SK-N-SH (cell line): ENCODE measurements at regions not wholly inside any gene's neighbourhood (a gene's known extent, or its start where the extent isn't known, plus 50 kb on each side); places are given as distances from the start of the nearest gene placed in this dataset.
A peak's percentile ranks its signal among the peaks of the same experiment; 100 is the strongest.
"Not testable (repeated sequence)": the region's sequence is repeated elsewhere in the genome, so short reads cannot be mapped to it uniquely, and the experiment has no call there.

Source experiments
- CTCF ChIA-PET: fragments of 300-600, 350-600 bp; formaldehyde crosslinking; extraction: SDS; loops from one replicate; lab custom pipeline; 2021; lab: Yijun Ruan, JAX
- POLR2A ChIA-PET: fragments of 350-600 bp; sonication (Branson Sonifier 250); formaldehyde crosslinking; extraction: SDS; loops from one replicate; lab custom pipeline; 2020; ENCODE audit warnings: antibody characterized with exemption, inconsistent platforms; lab: Yijun Ruan, JAX
- DNase-seq: peaks from one replicate; pipeline ENCODE4 v3.0.0; 2012
- H2AFZ ChIP-seq: fragments of 200-600 bp; sonication (generic); 2 replicates; pipeline ENCODE4 v1.8.1; 2016; ENCODE audit warnings: antibody characterized with exemption, mild to moderate bottlenecking, low read depth
- H3F3A ChIP-seq: fragments of 200-600 bp; sonication (generic); replicated peaks from 2 replicates; pipeline ENCODE3; 2016; ENCODE audit warnings: antibody characterized with exemption, mild to moderate bottlenecking; ENCODE audit not compliant: insufficient read depth
- H3K27ac ChIP-seq, 2 experiments: fragments of 200-500 bp in 1 of 2; fragments of 200-600 bp in 1 of 2; sonication (Bioruptor generic) in 1 of 2; sonication (generic), shearing (Covaris generic) in 1 of 2; 2 replicates each; pipeline versions ENCODE4 v1.5.1 to v1.6.1; 2014 to 2016; ENCODE audit warnings: low read depth in 2 of 2, inconsistent platforms in 1 of 2, low read length in 1 of 2, mild to moderate bottlenecking in 1 of 2, mixed read lengths in 1 of 2
- H3K27me3 ChIP-seq: fragments of 200-600 bp; sonication (generic), shearing (Covaris generic); 2 replicates; pipeline ENCODE4 v1.6.1; 2016; ENCODE audit warnings: mixed run types; ENCODE audit not compliant: insufficient read depth
- H3K36me3 ChIP-seq, 2 experiments: fragments of 200-500 bp in 1 of 2; fragments of 200-600 bp in 1 of 2; sonication (Bioruptor generic) in 1 of 2; sonication (generic) in 1 of 2; replicated peaks in 1 of 2; 2 replicates each; pipeline versions ENCODE3 to v1.5.1; 2014 to 2016; ENCODE audit warnings: low read length in 1 of 2, mild to moderate bottlenecking in 1 of 2; ENCODE audit not compliant: insufficient read depth in 2 of 2, control insufficient read depth in 1 of 2
- H3K4me1 ChIP-seq, 2 experiments: fragments of 200-500 bp in 1 of 2; fragments of 200-600 bp in 1 of 2; sonication (Bioruptor generic) in 1 of 2; sonication (generic), shearing (Covaris generic) in 1 of 2; 2 replicates each; pipeline versions ENCODE4 v1.5.1 to v1.6.1; 2014 to 2016; ENCODE audit warnings: low read depth in 1 of 2, low read length in 1 of 2, mixed run types in 1 of 2; ENCODE audit not compliant: insufficient read depth in 2 of 2, control insufficient read depth in 1 of 2
- H3K4me2 ChIP-seq: fragments of 200-600 bp; sonication (generic), shearing (Covaris generic); 2 replicates; pipeline ENCODE4 v1.6.1; 2017; ENCODE audit warnings: mixed run types
- H3K4me3 ChIP-seq, 2 experiments: fragments of 200-500 bp in 1 of 2; fragments of 200-600 bp in 1 of 2; sonication (Bioruptor generic) in 1 of 2; sonication (generic), shearing (Covaris generic) in 1 of 2; 2 replicates each; pipeline versions ENCODE4 v1.5.1 to v1.8.1; 2014 to 2016; ENCODE audit warnings: low read depth in 2 of 2, inconsistent platforms in 1 of 2, low read length in 1 of 2, mild to moderate bottlenecking in 1 of 2, mixed read lengths in 1 of 2, moderate library complexity in 1 of 2
- H3K79me2 ChIP-seq: fragments of 200-600 bp; sonication (generic); 2 replicates; pipeline ENCODE4 v1.8.1; 2017; ENCODE audit warnings: mild to moderate bottlenecking; ENCODE audit not compliant: insufficient read depth
- H3K9ac ChIP-seq: fragments of 200-600 bp; sonication (generic); 2 replicates; pipeline ENCODE4 v1.6.1; 2017; ENCODE audit warnings: mixed run types
- H3K9me2 ChIP-seq: fragments of 200-600 bp; sonication (generic); 2 replicates; pipeline ENCODE4 v1.6.1; 2017; ENCODE audit warnings: mixed run types
- H3K9me3 ChIP-seq: fragments of 200-600 bp; sonication (generic); 2 replicates; pipeline ENCODE4 v1.6.1; 2017; ENCODE audit warnings: mixed run types, mild to moderate bottlenecking, moderate library complexity
- H4K20me1 ChIP-seq: fragments of 200-600 bp; sonication (generic); 2 replicates; pipeline ENCODE4 v1.6.1; 2017; ENCODE audit warnings: mild to moderate bottlenecking, mixed run types; ENCODE audit not compliant: insufficient read depth
- CHD2 ChIP-seq: fragments of 150-350 bp; IDR thresholded peaks from 2 replicates; pipeline ENCODE4 v1.6.1; 2018; ENCODE audit warnings: low read length; ENCODE audit not compliant: partially characterized antibody
- ELF1 ChIP-seq: IDR thresholded peaks from 2 replicates; pipeline ENCODE4 v1.4.0; 2012
- FOXJ3 ChIP-seq: sonication (generic); formaldehyde crosslinking; IDR thresholded peaks from 2 replicates; pipeline ENCODE4 v1.5.1; 2020; ENCODE audit warnings: mild to moderate bottlenecking, missing genetic modification reagents
- MXI1 ChIP-seq: IDR thresholded peaks from 2 replicates; pipeline ENCODE4 v1.6.1; 2012; ENCODE audit warnings: mild to moderate bottlenecking, low read depth, low read length, improper control_type of control experiment
- POLR2AphosphoS5 ChIP-seq: IDR thresholded peaks from 2 replicates; pipeline ENCODE4 v1.6.1; 2012; ENCODE audit warnings: low read depth, low read length
- RAD21 ChIP-seq: IDR thresholded peaks from 2 replicates; pipeline ENCODE4 v1.6.1; 2012; ENCODE audit warnings: mild to moderate bottlenecking, low read length
- RFX5 ChIP-seq: IDR thresholded peaks from 2 replicates; pipeline ENCODE4 v1.6.1; 2012; ENCODE audit warnings: mild to moderate bottlenecking, improper control_type of control experiment, low read length
- RXRA ChIP-seq: IDR thresholded peaks from 2 replicates; pipeline ENCODE4 v1.4.0; 2012; ENCODE audit warnings: low read depth, mild to moderate bottlenecking, borderline replicate concordance
- SIN3A ChIP-seq: IDR thresholded peaks from 2 replicates; pipeline ENCODE4 v1.6.1; 2012; ENCODE audit warnings: low read depth, mild to moderate bottlenecking, low read length, moderate library complexity, borderline replicate concordance
- TAF1 ChIP-seq: IDR thresholded peaks from 2 replicates; pipeline ENCODE4 v1.6.1; 2012; ENCODE audit warnings: low read depth, mild to moderate bottlenecking, low read length, moderate library complexity, borderline replicate concordance
- YY1 ChIP-seq: IDR thresholded peaks from 2 replicates; pipeline ENCODE4 v1.4.0; 2012; ENCODE audit warnings: low read depth, mild to moderate bottlenecking
- WGBS: methylation state at CpG from one replicate; pipeline ENCODE4 v1.1.6; 2017; ENCODE audit warnings: low lambda C conversion rate; 5-methylcytosine and 5-hydroxymethylcytosine counted together
- TF ChIP-seq, protein P1 (sequence below): IDR thresholded peaks from 2 replicates; pipeline ENCODE4 v1.6.1; 2012; ENCODE audit warnings: mild to moderate bottlenecking, low read depth, low read length, moderate library complexity
- TF ChIP-seq, protein P2 (sequence below): IDR thresholded peaks from 2 replicates; pipeline ENCODE4 v1.4.0; 2012; ENCODE audit warnings: low read depth, borderline replicate concordance

DNA sequence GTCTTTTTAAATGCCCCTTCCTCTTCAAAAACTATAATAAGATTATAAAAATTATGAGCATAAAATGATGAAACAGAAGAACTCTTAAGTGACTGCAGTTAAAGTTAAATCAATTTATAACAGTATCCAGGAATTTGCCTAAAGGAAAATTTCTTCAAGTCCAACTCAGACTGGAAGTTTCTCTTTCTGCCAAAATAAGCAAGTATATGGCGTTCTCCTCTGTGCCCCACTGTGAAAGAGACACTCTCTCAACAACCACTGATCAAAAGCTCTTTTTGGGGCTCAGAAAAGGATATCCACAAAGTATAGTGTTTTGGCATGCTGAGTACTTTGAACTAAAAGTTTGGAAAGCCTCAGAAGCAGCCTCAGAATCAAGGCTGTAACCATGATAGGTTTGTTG is 139.9 kb downstream of the SKIDA1 start:
- TF ChIP-seq MXI1 (no peak), ELF1 (no peak), RFX5 (no peak), FOXJ3 (CRISPR knock-in tag) (no peak), CHD2 (no peak), TAF1 (no peak), YY1 (no peak)
- Histone ChIP-seq H3K4me2 (no peak overlapping the region), H3K79me2 (no peaks in the 10 kb centered on the region), H3K9me3 (no peaks in the 10 kb centered on the region), H3K4me3 (no peak overlapping the region), H3K36me3 (no peaks in the 10 kb centered on the region), H3K9ac (no peak overlapping the region), H3K9me2 (no peaks in the 10 kb centered on the region), H3K4me1 (no peaks in the 10 kb centered on the region), H3K27ac (no peak overlapping the region), H2AFZ (peak overlapping the region; percentile 9; the same call in 1 of the 2 replicates), H3F3A (no peaks in the 10 kb centered on the region), H4K20me1 (no peaks in the 10 kb centered on the region), H3K27me3 (no peaks in the 10 kb centered on the region)
- ChIA-PET CTCF (no interaction called here), POLR2A (no interaction called here)
- no peak for DNase-seq
- 53% methylated on average over 1 of the region's 1 CpG for WGBS

DNA sequence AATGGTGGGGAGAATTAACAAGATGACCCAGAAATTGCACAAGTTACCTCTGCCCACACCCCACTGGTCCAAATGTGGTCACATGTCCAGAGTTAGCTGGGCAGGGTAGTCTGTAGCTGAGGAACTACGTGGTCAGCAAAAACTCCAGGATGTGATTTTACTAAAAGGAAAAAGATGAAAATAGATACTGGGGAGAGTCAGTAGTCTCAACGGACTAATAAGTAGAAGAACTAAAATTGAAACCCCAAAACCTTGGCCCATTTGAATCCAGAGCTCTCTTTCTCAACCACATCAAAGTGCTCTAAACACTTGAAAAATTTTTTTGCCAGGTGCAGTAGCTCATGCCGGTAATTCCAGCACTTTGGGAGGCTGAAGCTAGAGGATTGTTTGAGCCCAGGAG is 146.3 kb downstream of the SKIDA1 start:
- DNase-seq, result no peak
- H3K9ac ChIP-seq, result no peak overlapping the region
- H3K79me2 ChIP-seq, result no peaks in the 10 kb centered on the region
- no peak overlapping the region for H3K4me2 ChIP-seq
- no peak overlapping the region for H3K4me3 ChIP-seq
- H3K36me3 ChIP-seq, result no peaks in the 10 kb centered on the region
- no peaks in the 10 kb centered on the region for H3K4me1 ChIP-seq
- H3K9me2 ChIP-seq, result no peaks in the 10 kb centered on the region
- H3F3A ChIP-seq, result no peaks in the 10 kb centered on the region
- POLR2A ChIA-PET, result no interaction called here
- no peak overlapping the region for H3K27ac ChIP-seq
- 71% methylated on average over 3 of the region's 3 CpGs for WGBS
- no peaks in the 10 kb centered on the region for H4K20me1 ChIP-seq
- H3K9me3 ChIP-seq, result no peaks in the 10 kb centered on the region
- CTCF ChIA-PET, result no interaction called here
- no peaks in the 10 kb centered on the region for H3K27me3 ChIP-seq
- H2AFZ ChIP-seq, result no peak overlapping the region
- TF ChIP-seq RXRA, result no peak
- TF ChIP-seq, protein P1, sequence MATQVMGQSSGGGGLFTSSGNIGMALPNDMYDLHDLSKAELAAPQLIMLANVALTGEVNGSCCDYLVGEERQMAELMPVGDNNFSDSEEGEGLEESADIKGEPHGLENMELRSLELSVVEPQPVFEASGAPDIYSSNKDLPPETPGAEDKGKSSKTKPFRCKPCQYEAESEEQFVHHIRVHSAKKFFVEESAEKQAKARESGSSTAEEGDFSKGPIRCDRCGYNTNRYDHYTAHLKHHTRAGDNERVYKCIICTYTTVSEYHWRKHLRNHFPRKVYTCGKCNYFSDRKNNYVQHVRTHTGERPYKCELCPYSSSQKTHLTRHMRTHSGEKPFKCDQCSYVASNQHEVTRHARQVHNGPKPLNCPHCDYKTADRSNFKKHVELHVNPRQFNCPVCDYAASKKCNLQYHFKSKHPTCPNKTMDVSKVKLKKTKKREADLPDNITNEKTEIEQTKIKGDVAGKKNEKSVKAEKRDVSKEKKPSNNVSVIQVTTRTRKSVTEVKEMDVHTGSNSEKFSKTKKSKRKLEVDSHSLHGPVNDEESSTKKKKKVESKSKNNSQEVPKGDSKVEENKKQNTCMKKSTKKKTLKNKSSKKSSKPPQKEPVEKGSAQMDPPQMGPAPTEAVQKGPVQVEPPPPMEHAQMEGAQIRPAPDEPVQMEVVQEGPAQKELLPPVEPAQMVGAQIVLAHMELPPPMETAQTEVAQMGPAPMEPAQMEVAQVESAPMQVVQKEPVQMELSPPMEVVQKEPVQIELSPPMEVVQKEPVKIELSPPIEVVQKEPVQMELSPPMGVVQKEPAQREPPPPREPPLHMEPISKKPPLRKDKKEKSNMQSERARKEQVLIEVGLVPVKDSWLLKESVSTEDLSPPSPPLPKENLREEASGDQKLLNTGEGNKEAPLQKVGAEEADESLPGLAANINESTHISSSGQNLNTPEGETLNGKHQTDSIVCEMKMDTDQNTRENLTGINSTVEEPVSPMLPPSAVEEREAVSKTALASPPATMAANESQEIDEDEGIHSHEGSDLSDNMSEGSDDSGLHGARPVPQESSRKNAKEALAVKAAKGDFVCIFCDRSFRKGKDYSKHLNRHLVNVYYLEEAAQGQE, result no peak
- TF ChIP-seq POLR2AphosphoS5, result no peak
- no peak for TF ChIP-seq SIN3A
- no peak for TF ChIP-seq RAD21
- TF ChIP-seq, protein P2, sequence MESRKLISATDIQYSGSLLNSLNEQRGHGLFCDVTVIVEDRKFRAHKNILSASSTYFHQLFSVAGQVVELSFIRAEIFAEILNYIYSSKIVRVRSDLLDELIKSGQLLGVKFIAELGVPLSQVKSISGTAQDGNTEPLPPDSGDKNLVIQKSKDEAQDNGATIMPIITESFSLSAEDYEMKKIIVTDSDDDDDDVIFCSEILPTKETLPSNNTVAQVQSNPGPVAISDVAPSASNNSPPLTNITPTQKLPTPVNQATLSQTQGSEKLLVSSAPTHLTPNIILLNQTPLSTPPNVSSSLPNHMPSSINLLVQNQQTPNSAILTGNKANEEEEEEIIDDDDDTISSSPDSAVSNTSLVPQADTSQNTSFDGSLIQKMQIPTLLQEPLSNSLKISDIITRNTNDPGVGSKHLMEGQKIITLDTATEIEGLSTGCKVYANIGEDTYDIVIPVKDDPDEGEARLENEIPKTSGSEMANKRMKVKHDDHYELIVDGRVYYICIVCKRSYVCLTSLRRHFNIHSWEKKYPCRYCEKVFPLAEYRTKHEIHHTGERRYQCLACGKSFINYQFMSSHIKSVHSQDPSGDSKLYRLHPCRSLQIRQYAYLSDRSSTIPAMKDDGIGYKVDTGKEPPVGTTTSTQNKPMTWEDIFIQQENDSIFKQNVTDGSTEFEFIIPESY, result no peak

DNA sequence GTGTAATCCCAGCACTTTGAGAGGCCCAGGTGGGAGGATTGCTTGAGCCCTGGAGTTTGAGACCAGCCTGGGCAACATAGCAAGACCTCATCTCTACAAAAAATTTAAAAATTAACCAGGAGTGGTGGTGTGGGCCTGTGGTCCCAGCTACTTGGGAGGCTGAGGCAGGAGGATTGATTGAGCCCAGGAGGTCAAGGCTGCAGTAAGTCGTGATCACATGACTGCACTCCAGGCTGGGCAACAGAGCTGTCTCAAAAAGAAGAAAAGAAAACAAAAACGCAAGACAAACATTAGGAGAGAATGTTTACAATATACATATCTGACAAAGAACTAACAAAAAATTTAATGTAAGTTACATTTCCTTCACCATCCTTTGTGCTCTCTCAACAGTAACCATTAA is 150.2 kb downstream of the SKIDA1 start:
- 95% methylated on average over 2 of the region's 2 CpGs for WGBS

More for the DNA sequence above, 150.2 kb downstream of the SKIDA1 start:
- H3K4me1 ChIP-seq, H3K9ac ChIP-seq, H4K20me1 ChIP-seq, POLR2A ChIA-PET, H2AFZ ChIP-seq, CTCF ChIA-PET, DNase-seq, H3K36me3 ChIP-seq, H3K27ac ChIP-seq, H3K79me2 ChIP-seq, H3K9me3 ChIP-seq, H3K9me2 ChIP-seq, H3K4me2 ChIP-seq, H3K27me3 ChIP-seq, H3F3A ChIP-seq, H3K4me3 ChIP-seq: not testable (repeated sequence)
